ENCODE measurements at regions not wholly inside any gene's neighbourhood (a gene's known extent, or its start where the extent isn't known, plus 50 kb on each side); places are given as distances from the start of the nearest gene placed in this dataset.
"Not testable (repeated sequence)": the region's sequence is repeated elsewhere in the genome, so short reads cannot be mapped to it uniquely, and the experiment has no call there.

DNA sequence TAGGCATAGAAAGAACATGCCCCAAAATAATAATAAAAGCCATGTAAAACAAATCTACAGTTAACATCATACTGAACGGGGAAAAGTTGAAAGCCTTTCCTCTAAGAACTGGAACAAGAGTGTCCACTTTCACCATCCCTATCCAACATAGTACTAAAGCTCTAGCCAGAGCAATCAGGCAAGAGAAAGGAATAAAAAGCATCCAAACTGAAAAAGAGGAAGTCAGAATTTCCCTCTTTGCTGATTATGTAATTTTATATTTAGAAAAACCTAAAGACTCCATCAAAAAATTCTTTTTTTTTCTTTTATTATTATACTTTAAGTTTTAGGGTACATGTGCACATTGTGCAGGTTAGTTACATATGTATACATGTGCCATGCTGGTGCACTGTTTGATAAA, 661.6 kb upstream of the CBLB start:
- Histone ChIP-seq H3K4me3 (no peak overlapping the region), H3K4me1 (no peaks in the 10 kb centered on the region), H3K27me3 (no peaks in the 10 kb centered on the region), H3K36me3 (no peaks in the 10 kb centered on the region), H3K9me3 (peaks cover 0 to 6% (median 0%) of the 10 kb centered on the region in 4 donors), H3K27ac (replicated peaks in 1 of 4) (no peak overlapping the region)
- no peak for DNase-seq (ENCODE audit: extremely low spot score)
- intact Hi-C loops (cut with DNase I), result no loop called here
- TF ChIP-seq POLR2A (IDR thresholded peaks at IDR 0.05; ENCODE audit: low read depth), result no peak
- TF ChIP-seq POLR2AphosphoS5 (IDR thresholded peaks at IDR 0.05), result no peak
- TF ChIP-seq EP300 (IDR thresholded peaks at IDR 0.05), result no peak
- TF ChIP-seq CTCF (IDR thresholded peaks at IDR 0.05), result no peak
- WGBS, result 86% methylated on average over 1 of the region's 1 CpG

GRCh38 chr3:106531771-106532329, 663.0 kb upstream of the CBLB start:
- H3K9me3 ChIP-seq; H3K4me3 ChIP-seq; H3K27me3 ChIP-seq; H3K36me3 ChIP-seq; DNase-seq (ENCODE audit: extremely low spot score); intact Hi-C loops (cut with DNase I); H3K27ac ChIP-seq (replicated peaks in 1 of 4); H3K4me1 ChIP-seq: not testable (repeated sequence)
- WGBS, result 88% methylated on average over 5 of the region's 5 CpGs

GRCh38 chr3:106533093-106533787, 664.4 kb upstream of the CBLB start:
- no peak for DNase-seq (ENCODE audit: extremely low spot score)
- WGBS, result 85% methylated on average over 5 of the region's 5 CpGs
- TF ChIP-seq EP300 (IDR thresholded peaks at IDR 0.05) (no peak), POLR2A (IDR thresholded peaks at IDR 0.05; ENCODE audit: low read depth) (no peak), CTCF (IDR thresholded peaks at IDR 0.05) (no peak), POLR2AphosphoS5 (IDR thresholded peaks at IDR 0.05) (no peak)
- Histone ChIP-seq H3K9me3 (peaks cover 0 to 8% (median 1%) of the 10 kb centered on the region in 4 donors), H3K4me1 (no peaks in the 10 kb centered on the region), H3K4me3 (no peak overlapping the region), H3K27ac (replicated peaks in 1 of 4) (no peak overlapping the region), H3K36me3 (no peaks in the 10 kb centered on the region), H3K27me3 (no peaks in the 10 kb centered on the region)
- intact Hi-C loops (cut with DNase I), result no loop called here

DNA sequence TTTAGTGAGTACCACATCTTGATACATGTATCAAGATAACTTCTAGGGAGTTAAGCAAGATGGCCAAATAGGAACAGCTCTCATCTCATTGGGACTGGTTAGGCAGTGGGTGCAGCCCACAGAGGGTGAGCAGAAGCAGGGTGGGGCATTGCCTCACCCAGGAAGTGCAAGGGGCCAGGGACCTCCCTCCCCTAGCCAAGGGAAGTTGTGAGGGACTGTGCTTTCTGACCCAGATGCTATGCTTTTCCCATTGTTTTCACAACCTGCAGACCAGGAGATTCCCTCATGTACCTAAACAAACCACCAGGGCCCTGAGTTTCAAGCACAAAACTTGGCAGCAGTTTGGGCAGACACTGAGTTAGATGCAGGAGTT, 665.0 kb upstream of the CBLB start:
- H3K9me3 ChIP-seq, result peaks cover 0 to 8% (median 3%) of the 10 kb centered on the region in 4 donors
- intact Hi-C loops (cut with DNase I), result no loop called here
- DNase-seq (ENCODE audit: extremely low spot score), result no peak
- H3K4me3 ChIP-seq, result no peak overlapping the region
- no peaks in the 10 kb centered on the region for H3K27me3 ChIP-seq
- TF ChIP-seq POLR2AphosphoS5 (IDR thresholded peaks at IDR 0.05) (no peak), EP300 (IDR thresholded peaks at IDR 0.05) (no peak), POLR2A (IDR thresholded peaks at IDR 0.05; ENCODE audit: low read depth) (no peak), CTCF (IDR thresholded peaks at IDR 0.05) (no peak)
- H3K4me1 ChIP-seq, result no peaks in the 10 kb centered on the region
- H3K27ac ChIP-seq (replicated peaks in 1 of 4), result no peak overlapping the region
- no peaks in the 10 kb centered on the region for H3K36me3 ChIP-seq

DNA sequence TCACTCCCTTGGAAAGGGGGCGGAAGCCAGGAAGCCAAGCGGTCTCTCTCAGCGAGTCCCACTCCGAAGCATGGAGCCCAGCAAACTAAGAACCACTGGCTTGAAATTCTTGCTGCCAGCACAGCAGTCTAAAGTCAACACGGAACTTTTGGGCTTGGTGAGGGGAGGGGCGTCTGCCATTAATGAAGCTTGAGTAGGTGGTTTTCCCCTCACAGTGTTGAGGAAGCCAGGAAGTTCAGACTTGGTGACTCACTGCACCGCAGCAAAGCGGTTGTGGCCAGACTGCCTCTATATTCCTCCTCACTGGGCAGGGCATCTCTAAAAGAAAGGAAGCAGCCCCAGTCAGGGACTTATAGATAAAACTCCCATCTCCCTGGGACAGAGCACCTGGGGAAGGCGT, 665.4 kb upstream of the CBLB start:
- Histone ChIP-seq H3K4me1 (no peaks in the 10 kb centered on the region), H3K9me3 (peaks cover 0 to 8% (median 4%) of the 10 kb centered on the region in 4 donors), H3K4me3 (no peak overlapping the region), H3K27me3 (no peaks in the 10 kb centered on the region), H3K36me3 (no peaks in the 10 kb centered on the region), H3K27ac (replicated peaks in 1 of 4) (no peak overlapping the region)
- TF ChIP-seq EP300 (IDR thresholded peaks at IDR 0.05), result no peak
- no peak for TF ChIP-seq POLR2A (IDR thresholded peaks at IDR 0.05; ENCODE audit: low read depth)
- TF ChIP-seq POLR2AphosphoS5 (IDR thresholded peaks at IDR 0.05), result no peak
- no peak for TF ChIP-seq CTCF (IDR thresholded peaks at IDR 0.05)
- WGBS, result 88% methylated on average over 8 of the region's 9 CpGs
- intact Hi-C loops (cut with DNase I), result no loop called here
- DNase-seq (ENCODE audit: extremely low spot score), result no peak

All from esophagus muscularis mucosa (tissue), 4 donors.